ENCODE measurements at regions not wholly inside any gene's neighbourhood (a gene's known extent, or its start where the extent isn't known, plus 50 kb on each side); places are given as distances from the start of the nearest gene placed in this dataset.

GRCh38 chr4:116603096-116603495 is 482.3 kb downstream of the TRAM1L1 start:
- no peak overlapping the region for H2AFZ ChIP-seq
- TF ChIP-seq STAT1 (IDR thresholded peaks at IDR 0.05; ENCODE audit: unreplicated experiment) (no peak), ZNF462 (CRISPR knock-in tag; IDR thresholded peaks at IDR 0.05) (no peak), NANOG (IDR thresholded peaks at IDR 0.05; ENCODE audit: borderline replicate concordance) (no peak), ETS1 (IDR thresholded peaks at IDR 0.05) (no peak), ZNF331 (CRISPR knock-in tag; IDR thresholded peaks at IDR 0.05; ENCODE audit: low read depth) (no peak), EZH2 (IDR thresholded peaks at IDR 0.05; ENCODE audit: low read depth, unreplicated experiment) (no peak), CREB1 (CRISPR knock-in tag; IDR thresholded peaks at IDR 0.05; ENCODE audit: low read depth) (no peak), CTCF (conservative IDR thresholded peaks at IDR 0.05; ENCODE audit: low read depth in 2 of 2) (no peak), ZNF114 (CRISPR knock-in tag; IDR thresholded peaks at IDR 0.05) (no peak), REST (IDR thresholded peaks at IDR 0.05; ENCODE audit: unreplicated experiment) (no peak), JUNB (IDR thresholded peaks at IDR 0.05; ENCODE audit: unreplicated experiment) (no peak), EZH2phosphoT487 (IDR thresholded peaks at IDR 0.05; ENCODE audit: unreplicated experiment) (no peak), POLR2AphosphoS5 (IDR thresholded peaks at IDR 0.05; ENCODE audit: low read depth) (no peak)
- DNase-seq (ENCODE audit: low spot score) (no peak), ATAC-seq (no peak)
- H3K4me2 ChIP-seq = no peak overlapping the region
- H3K36me3 ChIP-seq (ENCODE audit: insufficient read depth) = no peaks in the 10 kb centered on the region
- H3K4me3 ChIP-seq = no peak overlapping the region
- H3F3A ChIP-seq (replicated peaks; ENCODE audit: low read depth) = no peaks in the 10 kb centered on the region
- H4K20me1 ChIP-seq (replicated peaks; ENCODE audit: insufficient read depth) = no peaks in the 10 kb centered on the region
- H3K9me2 ChIP-seq (ENCODE audit: insufficient read depth) = peaks cover 9% of the 10 kb centered on the region; the same call in 1 of the 2 replicates
- H3K27ac Mint-ChIP-seq = no peak overlapping the region
- H3K27ac ChIP-seq (ENCODE audit: low read depth) = no peak overlapping the region
- H3K4me1 ChIP-seq (ENCODE audit: insufficient read depth) = no peaks in the 10 kb centered on the region
- H3K27me3 ChIP-seq (ENCODE audit: insufficient read depth) = no peaks in the 10 kb centered on the region
- peaks cover 6% of the 10 kb centered on the region; the same call in 2 of the 3 replicates for H3K9me3 Mint-ChIP-seq
- H3K36me3 Mint-ChIP-seq (ENCODE audit: low read depth) = peaks cover 2% of the 10 kb centered on the region
- H3K4me1 Mint-ChIP-seq = no peaks in the 10 kb centered on the region
- H3K4me3 Mint-ChIP-seq = no peak overlapping the region
- H3K79me2 ChIP-seq (replicated peaks; ENCODE audit: insufficient read depth) = no peaks in the 10 kb centered on the region
- H3K27me3 Mint-ChIP-seq (ENCODE audit: insufficient read depth, low read depth, poor library complexity) = no peaks in the 10 kb centered on the region

Measured in GM23338 (cell line).